DOHH2 (cell line): ENCODE measurements at regions not wholly inside any gene's neighbourhood (a gene's known extent, or its start where the extent isn't known, plus 50 kb on each side); places are given as distances from the start of the nearest gene placed in this dataset.

Experiments used
- H3F3A ChIP-seq: fragments of 200-600 bp; sonication (generic), shearing (Covaris generic); 2 replicates; pipeline ENCODE4 v1.6.0; 2016; ENCODE audit warnings: antibody characterized with exemption, mild to moderate bottlenecking; ENCODE audit not compliant: control insufficient read depth, insufficient read depth
- H3K27ac ChIP-seq: fragments of 200-600 bp; sonication (generic); 2 replicates; pipeline ENCODE4 v1.5.1; 2014; ENCODE audit warnings: low read depth, mild to moderate bottlenecking, low read length, moderate library complexity
- H3K27me3 ChIP-seq: fragments of 200-600 bp; sonication (generic); 2 replicates; pipeline ENCODE4 v1.6.1; 2014; ENCODE audit warnings: mild to moderate bottlenecking, low read length, mixed read lengths; ENCODE audit not compliant: control insufficient read depth
- H3K36me3 ChIP-seq: fragments of 200-600 bp; sonication (generic); 2 replicates; pipeline ENCODE4 v1.6.1; 2014; ENCODE audit warnings: mild to moderate bottlenecking, low read length, moderate library complexity, mixed read lengths; ENCODE audit not compliant: control insufficient read depth
- H3K4me1 ChIP-seq: fragments of 200-600 bp; sonication (generic); 2 replicates; pipeline ENCODE4 v1.6.1; 2014; ENCODE audit warnings: mild to moderate bottlenecking, low read length, mixed read lengths; ENCODE audit not compliant: control insufficient read depth
- H3K4me2 ChIP-seq: fragments of 200-600 bp; sonication (generic); 2 replicates; pipeline ENCODE4 v1.6.0; 2014; ENCODE audit warnings: mild to moderate bottlenecking, low read length, moderate library complexity
- H3K4me3 ChIP-seq: fragments of 200-600 bp; sonication (generic); 2 replicates; pipeline ENCODE4 v1.5.1; 2014; ENCODE audit warnings: mild to moderate bottlenecking, low read length, mixed read lengths
- H3K79me2 ChIP-seq: fragments of 200-600 bp; sonication (generic); 2 replicates; pipeline ENCODE4 v1.6.1; 2014; ENCODE audit warnings: mild to moderate bottlenecking, low read length, mixed read lengths; ENCODE audit not compliant: control insufficient read depth
- H3K9me2 ChIP-seq: fragments of 200-600 bp; sonication (generic); replicated peaks from 2 replicates; pipeline ENCODE4 v1.6.1; 2014; ENCODE audit warnings: mild to moderate bottlenecking, low read length, mixed read lengths; ENCODE audit not compliant: control insufficient read depth
- H3K9me3 ChIP-seq: fragments of 200-600 bp; sonication (generic); 2 replicates; pipeline ENCODE4 v1.6.1; 2014; ENCODE audit warnings: antibody characterized with exemption, low read length, mixed read lengths; ENCODE audit not compliant: control insufficient read depth, insufficient read depth
- H4K20me1 ChIP-seq: fragments of 200-600 bp; sonication (generic); 2 replicates; pipeline ENCODE4 v1.6.0; 2014; ENCODE audit warnings: low read depth, mild to moderate bottlenecking, antibody characterized with exemption, low read length, moderate library complexity; ENCODE audit not compliant: control insufficient read depth, insufficient read depth
- CTCF ChIP-seq: fragments of 200-600 bp; sonication (generic); IDR thresholded peaks from one replicate; pipeline ENCODE4 v1.5.1; 2014; ENCODE audit warnings: antibody characterized with exemption, mild to moderate bottlenecking, low read depth, low read length; ENCODE audit not compliant: poor library complexity, severe bottlenecking
- EZH2phosphoT487 ChIP-seq: fragments of 200-600 bp; sonication (generic); IDR thresholded peaks from 2 replicates; pipeline ENCODE4 v1.6.1; 2017; ENCODE audit warnings: borderline replicate concordance, mild to moderate bottlenecking, antibody characterized with exemption, low read length, moderate library complexity, mixed read lengths

GRCh38 chr6:141041596-141042087, 1091.1 kb upstream of the GJE1 start:
- Histone ChIP-seq H3F3A (no peaks in the 10 kb centered on the region), H3K36me3 (no peaks in the 10 kb centered on the region), H3K4me3 (no peak overlapping the region), H3K4me2 (no peak overlapping the region), H3K9me2 (no peaks in the 10 kb centered on the region), H3K27ac (no peak overlapping the region), H4K20me1 (no peaks in the 10 kb centered on the region), H3K79me2 (no peaks in the 10 kb centered on the region), H3K27me3 (no peaks in the 10 kb centered on the region), H3K9me3 (peaks cover 3% of the 10 kb centered on the region; the same call in 1 of the 2 replicates), H3K4me1 (no peaks in the 10 kb centered on the region)
- no peak for TF ChIP-seq CTCF
- TF ChIP-seq EZH2phosphoT487, result no peak

DNA sequence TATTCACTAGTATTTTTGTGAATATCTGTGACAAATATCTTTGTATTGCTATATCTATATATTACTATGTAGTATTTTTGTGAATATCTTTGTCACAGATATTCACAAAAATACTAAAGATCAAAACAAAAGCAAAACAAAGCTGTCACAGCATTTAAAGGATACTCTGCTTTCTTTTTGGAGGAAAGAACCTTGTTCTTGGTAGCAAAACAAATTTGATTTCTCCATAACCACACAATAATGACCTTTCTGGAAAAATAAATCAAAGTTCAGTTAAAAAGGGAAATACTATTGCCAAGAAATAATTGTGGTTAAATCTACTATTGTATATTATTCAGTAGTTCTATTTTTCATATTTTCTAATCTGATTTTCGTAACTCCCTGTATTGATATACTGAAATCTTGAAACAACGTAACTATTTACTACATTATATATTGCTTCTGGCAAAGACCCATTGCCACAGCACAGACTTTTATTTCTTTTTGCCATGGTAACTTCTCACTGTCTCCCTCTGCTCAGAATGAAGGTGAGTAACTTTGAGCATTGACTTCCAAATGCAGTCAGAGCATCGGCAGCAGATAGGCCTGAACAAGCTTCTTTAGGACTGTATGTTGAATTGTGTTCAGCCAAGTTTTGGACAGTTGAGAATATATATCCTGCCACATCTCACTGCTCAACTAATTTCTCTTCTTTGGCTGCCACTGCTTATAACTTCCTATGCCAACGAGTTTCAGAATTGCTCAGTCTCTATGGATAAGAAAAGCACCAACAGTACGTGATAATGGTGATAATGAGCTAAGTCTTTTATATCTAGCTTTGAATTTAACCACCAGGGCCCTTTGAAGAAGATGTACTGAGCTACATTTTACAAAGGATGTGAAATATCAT, 1097.2 kb upstream of the GJE1 start:
- Histone ChIP-seq H4K20me1 (no peaks in the 10 kb centered on the region), H3K79me2 (no peaks in the 10 kb centered on the region), H3K9me3 (no peaks in the 10 kb centered on the region), H3K27ac (no peak overlapping the region), H3K27me3 (no peaks in the 10 kb centered on the region), H3F3A (no peaks in the 10 kb centered on the region), H3K9me2 (no peaks in the 10 kb centered on the region), H3K36me3 (no peaks in the 10 kb centered on the region), H3K4me3 (no peak overlapping the region), H3K4me2 (no peak overlapping the region), H3K4me1 (no peaks in the 10 kb centered on the region)
- TF ChIP-seq CTCF (no peak), EZH2phosphoT487 (no peak)

DNA sequence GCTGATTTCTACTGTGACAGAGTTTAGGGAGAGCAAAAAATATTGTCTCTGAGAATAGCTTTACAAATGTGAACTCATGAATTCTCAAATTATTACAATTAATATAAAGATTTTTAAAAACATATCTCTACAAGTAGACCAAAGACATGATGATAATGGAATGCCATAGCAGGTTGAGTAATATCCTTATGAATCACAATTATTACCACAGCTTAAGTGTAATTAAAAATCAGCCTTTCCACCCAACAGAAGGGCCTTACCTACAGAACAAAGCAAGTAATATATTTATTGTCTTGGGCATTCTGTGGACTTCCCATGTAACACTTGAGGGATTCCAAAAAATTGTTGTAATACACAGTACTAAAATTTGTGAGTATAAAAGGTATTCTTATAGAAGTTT, 1099.6 kb upstream of the GJE1 start:
- H3F3A ChIP-seq, result no peaks in the 10 kb centered on the region
- H3K27ac ChIP-seq, result no peak overlapping the region

More for the DNA sequence above, 1099.6 kb upstream of the GJE1 start:
- Histone ChIP-seq H3K36me3 (no peaks in the 10 kb centered on the region), H3K79me2 (no peaks in the 10 kb centered on the region), H3K27me3 (no peaks in the 10 kb centered on the region), H3K4me3 (no peak overlapping the region), H3K4me2 (no peak overlapping the region), H4K20me1 (no peaks in the 10 kb centered on the region), H3K4me1 (no peaks in the 10 kb centered on the region), H3K9me3 (no peaks in the 10 kb centered on the region), H3K9me2 (no peaks in the 10 kb centered on the region)
- TF ChIP-seq CTCF, result no peak
- no peak for TF ChIP-seq EZH2phosphoT487
